ENCODE measurements at regions not wholly inside any gene's neighbourhood (a gene's known extent, or its start where the extent isn't known, plus 50 kb on each side); places are given as distances from the start of the nearest gene placed in this dataset.
A peak's percentile ranks its signal among the peaks of the same experiment; 100 is the strongest.

- H3K36me3 ChIP-seq = no peaks in the 10 kb centered on the region
- DNase-seq (ENCODE audit: low spot score) = no peak
- Mint-ChIP-seq H3K36me3 (no peaks in the 10 kb centered on the region), H3K27ac (no peak overlapping the region), H3K9me3 (no peaks in the 10 kb centered on the region), H3K4me3 (no peak overlapping the region), H3K4me1 (no peaks in the 10 kb centered on the region), H3K27me3 (ENCODE audit: insufficient read depth, low read depth) (no peaks in the 10 kb centered on the region)
- no peaks in the 10 kb centered on the region for H3K27me3 ChIP-seq
- H3K79me2 ChIP-seq (ENCODE audit: low read depth) = no peaks in the 10 kb centered on the region
- no peak overlapping the region for H3K9ac ChIP-seq
- H4K20me1 ChIP-seq (ENCODE audit: low read depth) = no peaks in the 10 kb centered on the region
- no peak overlapping the region for H3K4me2 ChIP-seq
- H3K4me3 ChIP-seq = no peak overlapping the region
- no peak overlapping the region for H2AFZ ChIP-seq (replicated peaks)
- no peaks in the 10 kb centered on the region for H3F3A ChIP-seq (ENCODE audit: low read depth)
- no peak overlapping the region for H3K27ac ChIP-seq
- H3K4me1 ChIP-seq = no peaks in the 10 kb centered on the region
- TF ChIP-seq CTCF (IDR thresholded peaks at IDR 0.05) (no peak), EZH2phosphoT487 (IDR thresholded peaks at IDR 0.05) (no peak), EZH2 (IDR thresholded peaks at IDR 0.05) (no peak)
- no peaks in the 10 kb centered on the region for H3K9me3 ChIP-seq (ENCODE audit: low read depth)
Observed at GRCh38 chr4:163582703-163583102, 88.2 kb downstream of the TMA16 start.

- no peaks in the 10 kb centered on the region for H3K79me2 ChIP-seq (ENCODE audit: low read depth)
- no peak overlapping the region for H2AFZ ChIP-seq (replicated peaks)
- no peaks in the 10 kb centered on the region for H3K36me3 ChIP-seq
- Mint-ChIP-seq H3K36me3 (no peaks in the 10 kb centered on the region), H3K4me3 (no peak overlapping the region), H3K9me3 (no peaks in the 10 kb centered on the region), H3K4me1 (peaks cover 6% of the 10 kb centered on the region), H3K27me3 (ENCODE audit: insufficient read depth, low read depth) (no peaks in the 10 kb centered on the region), H3K27ac (no peak overlapping the region)
- no peak overlapping the region for H3K4me2 ChIP-seq
- no peak overlapping the region for H3K27ac ChIP-seq
- H4K20me1 ChIP-seq (ENCODE audit: low read depth) = no peaks in the 10 kb centered on the region
- no peak for TF ChIP-seq EZH2phosphoT487 (IDR thresholded peaks at IDR 0.05)
- TF ChIP-seq CTCF (IDR thresholded peaks at IDR 0.05) = peak; percentile 34
- H3K4me1 ChIP-seq = no peaks in the 10 kb centered on the region
- H3K4me3 ChIP-seq = no peak overlapping the region
- DNase-seq (ENCODE audit: low spot score) = no peak
- H3K27me3 ChIP-seq = no peaks in the 10 kb centered on the region
- no peaks in the 10 kb centered on the region for H3F3A ChIP-seq (ENCODE audit: low read depth)
- H3K9ac ChIP-seq = no peak overlapping the region
- H3K9me3 ChIP-seq (ENCODE audit: low read depth) = no peaks in the 10 kb centered on the region
Observed at GRCh38 chr4:163587867-163588266, 93.4 kb downstream of the TMA16 start.

GRCh38 chr4:163588532-163588931 is 94.0 kb downstream of the TMA16 start:
- Histone ChIP-seq H3F3A (ENCODE audit: low read depth) (no peaks in the 10 kb centered on the region), H4K20me1 (ENCODE audit: low read depth) (no peaks in the 10 kb centered on the region), H3K27ac (no peak overlapping the region), H3K4me3 (no peak overlapping the region), H3K4me2 (no peak overlapping the region), H3K27me3 (no peaks in the 10 kb centered on the region), H3K4me1 (no peaks in the 10 kb centered on the region), H3K9me3 (ENCODE audit: low read depth) (no peaks in the 10 kb centered on the region), H3K9ac (no peak overlapping the region), H2AFZ (replicated peaks) (no peak overlapping the region), H3K36me3 (no peaks in the 10 kb centered on the region), H3K79me2 (ENCODE audit: low read depth) (no peaks in the 10 kb centered on the region)
- no peaks in the 10 kb centered on the region for H3K36me3 Mint-ChIP-seq
- H3K4me1 Mint-ChIP-seq = peaks cover 6% of the 10 kb centered on the region
- no peaks in the 10 kb centered on the region for H3K27me3 Mint-ChIP-seq (ENCODE audit: insufficient read depth, low read depth)
- H3K4me3 Mint-ChIP-seq = no peak overlapping the region
- no peak overlapping the region for H3K27ac Mint-ChIP-seq
- TF ChIP-seq CTCF (IDR thresholded peaks at IDR 0.05) = no peak
- no peak for TF ChIP-seq EZH2 (IDR thresholded peaks at IDR 0.05)
- TF ChIP-seq EZH2phosphoT487 (IDR thresholded peaks at IDR 0.05) = no peak
- DNase-seq (ENCODE audit: low spot score) = no peak
- H3K9me3 Mint-ChIP-seq = no peaks in the 10 kb centered on the region

GRCh38 chr4:163590103-163590502 is 95.6 kb downstream of the TMA16 start:
- Mint-ChIP-seq H3K27me3 (ENCODE audit: insufficient read depth, low read depth) (no peaks in the 10 kb centered on the region), H3K4me3 (no peak overlapping the region), H3K9me3 (no peaks in the 10 kb centered on the region), H3K36me3 (no peaks in the 10 kb centered on the region), H3K4me1 (peaks cover 6% of the 10 kb centered on the region), H3K27ac (no peak overlapping the region)
- no peak overlapping the region for H3K4me2 ChIP-seq
- H3K4me3 ChIP-seq = no peak overlapping the region
- DNase-seq (ENCODE audit: low spot score) = no peak
- no peak overlapping the region for H3K27ac ChIP-seq
- TF ChIP-seq CTCF (IDR thresholded peaks at IDR 0.05) (no peak), EZH2phosphoT487 (IDR thresholded peaks at IDR 0.05) (no peak), EZH2 (IDR thresholded peaks at IDR 0.05) (no peak)
- no peaks in the 10 kb centered on the region for H3K4me1 ChIP-seq
- H4K20me1 ChIP-seq (ENCODE audit: low read depth) = no peaks in the 10 kb centered on the region
- H3K9me3 ChIP-seq (ENCODE audit: low read depth) = no peaks in the 10 kb centered on the region
- no peaks in the 10 kb centered on the region for H3F3A ChIP-seq (ENCODE audit: low read depth)
- H3K36me3 ChIP-seq = no peaks in the 10 kb centered on the region
- no peaks in the 10 kb centered on the region for H3K79me2 ChIP-seq (ENCODE audit: low read depth)
- no peak overlapping the region for H3K9ac ChIP-seq
- no peaks in the 10 kb centered on the region for H3K27me3 ChIP-seq
- H2AFZ ChIP-seq (replicated peaks) = no peak overlapping the region
